ENCODE measurements at regions not wholly inside any gene's neighbourhood (a gene's known extent, or its start where the extent isn't known, plus 50 kb on each side); places are given as distances from the start of the nearest gene placed in this dataset.

- no peak overlapping the region for H2BK120ac ChIP-seq (ENCODE audit: low read depth, low read length)
- BruUV-seq (replicated peaks): no TSS peak
Measured at GRCh38 chr1:216881695-216882094, 158.5 kb upstream of the ESRRG start.

More at GRCh38 chr1:216881695-216882094, 158.5 kb upstream of the ESRRG start:
- no peak overlapping the region for H3K4ac ChIP-seq (ENCODE audit: low read depth, low read length)
- ATAC-seq (ENCODE audit: low read depth): no peak
- dilution Hi-C loops (cut with HindIII; ENCODE audit: low sequenced_read_pairs, unreplicated experiment) (no loop called here), intact Hi-C loops (cut with micrococcal nuclease) (no loop called here), in situ Hi-C loops (cut with MboI; ENCODE audit: low sequenced_read_pairs) (no loop called here)
- H2BK5ac ChIP-seq (ENCODE audit: low read depth, low read length, poor library complexity, severe bottlenecking): no peak overlapping the region
- H3K9me3 ChIP-seq (ENCODE audit: control insufficient read depth, insufficient read depth, low read length): no peaks in the 10 kb centered on the region
- no peak overlapping the region for H3K4me3 ChIP-seq (ENCODE audit: insufficient read depth, low read depth, low read length)
- no CpG with 5 or more reads among the region's 2 CpGs for WGBS, 2 experiments (ENCODE audit: extremely low coverage in 2 of 2, insufficient read length in 1 of 2)
- TF ChIP-seq CHD1 (IDR thresholded peaks at IDR 0.05; ENCODE audit: low read depth, low read length) (no peak), USF2 (IDR thresholded peaks at IDR 0.05; ENCODE audit: low read depth, low read length) (no peak), CEBPB (IDR thresholded peaks at IDR 0.05; ENCODE audit: low read depth, low read length) (no peak)
- no peak overlapping the region for H4K5ac ChIP-seq (ENCODE audit: low read depth, low read length)
- no peak overlapping the region for H4K91ac ChIP-seq (ENCODE audit: insufficient read depth, low read depth, low read length)
- no peaks in the 10 kb centered on the region for H4K20me1 ChIP-seq (ENCODE audit: insufficient read depth, low read length)
- no peak overlapping the region for H3K14ac ChIP-seq (replicated peaks; ENCODE audit: low read depth, low read length)
- H3K4me1 ChIP-seq (ENCODE audit: control insufficient read depth, insufficient read depth, low read length): no peaks in the 10 kb centered on the region; the same call in 1 of the 2 replicates
- H3K18ac ChIP-seq (ENCODE audit: low read depth, low read length): no peak overlapping the region
- DNase-seq: no peak
- no peak overlapping the region for H3K9ac ChIP-seq (ENCODE audit: low read depth, low read length)
- no peak overlapping the region for H3K27ac ChIP-seq (ENCODE audit: insufficient read depth, low read length)
- H3K9me1 ChIP-seq (ENCODE audit: insufficient read depth, low read length): no peaks in the 10 kb centered on the region
- no peak overlapping the region for H2BK20ac ChIP-seq (ENCODE audit: low read depth, low read length)
- H3K4me2 ChIP-seq (ENCODE audit: low read depth, low read length): no peak overlapping the region
- no peak overlapping the region for H3K56ac ChIP-seq (ENCODE audit: extremely low read depth, insufficient read depth, low read length)
- H3K36me3 ChIP-seq (ENCODE audit: control insufficient read depth, insufficient read depth, low read length): no peaks in the 10 kb centered on the region
- H3K23ac ChIP-seq (ENCODE audit: low read depth, low read length): no peak overlapping the region
- no peaks in the 10 kb centered on the region for H3K27me3 ChIP-seq (ENCODE audit: control insufficient read depth, insufficient read depth, low read length)
- CTCF ChIA-PET: no interaction called here
- no peak overlapping the region for H2AK5ac ChIP-seq (ENCODE audit: low read depth, low read length)
- H4K8ac ChIP-seq (ENCODE audit: low read depth in 2 of 2, low read length in 2 of 2): no peak overlapping the region
- H2AFZ ChIP-seq (replicated peaks; ENCODE audit: low read length, poor library complexity): no peak overlapping the region
- H2AK9ac ChIP-seq (replicated peaks; ENCODE audit: low read depth, low read length, poor library complexity): no peak overlapping the region
- no peaks in the 10 kb centered on the region for H3K79me1 ChIP-seq (ENCODE audit: low read depth in 1 of 2, low read length in 2 of 2)
- POLR2A ChIA-PET (ENCODE audit: unreplicated experiment): no interaction called here
- H2BK15ac ChIP-seq (ENCODE audit: low read depth, low read length): no peak overlapping the region

Measured in IMR-90 (cell line).